ENCODE measurements at regions not wholly inside any gene's neighbourhood (a gene's known extent, or its start where the extent isn't known, plus 50 kb on each side); places are given as distances from the start of the nearest gene placed in this dataset.

DNA sequence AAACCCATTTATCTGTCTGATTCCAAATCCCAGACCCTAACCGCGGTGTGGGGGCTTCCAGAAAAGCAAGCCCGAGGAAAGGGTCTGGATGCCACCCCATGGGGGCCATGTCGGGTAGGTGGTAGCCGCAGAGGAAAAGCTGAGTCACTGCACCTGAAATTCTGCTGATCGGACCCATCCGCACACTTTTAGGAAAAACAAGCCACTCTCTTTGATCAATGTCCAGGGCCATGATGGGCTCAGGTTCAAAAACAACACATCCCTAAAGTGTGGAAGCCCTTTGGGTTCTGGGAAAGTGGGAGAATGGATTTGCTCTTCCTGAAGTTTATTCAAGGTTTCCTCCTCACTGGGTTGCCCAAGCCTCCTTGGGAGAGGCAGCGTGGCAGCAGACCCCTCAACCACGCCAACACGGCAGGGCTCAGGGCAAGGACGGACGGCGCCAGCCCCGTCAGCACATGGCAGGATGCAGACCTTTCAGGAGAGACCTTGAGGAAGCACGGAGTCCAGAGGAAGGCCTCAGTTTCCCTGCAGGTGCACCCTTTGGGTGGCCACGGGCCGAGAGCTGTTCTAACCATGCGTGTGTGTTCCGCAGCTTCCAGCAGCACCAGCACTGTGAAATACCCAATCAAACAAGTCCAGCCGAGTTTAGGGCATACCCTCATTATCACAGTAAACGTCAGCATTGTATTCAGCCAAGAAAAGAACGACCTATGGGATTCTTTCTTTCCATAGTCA is 367.0 kb downstream of the FOXL1 start:
- no peak overlapping the region for H3K27ac Mint-ChIP-seq
- intact Hi-C loops (cut with micrococcal nuclease), result no loop called here
- H3K9me3 Mint-ChIP-seq, result no peaks in the 10 kb centered on the region
- DNase-seq (ENCODE audit: low spot score), result no peak
- no peak overlapping the region for H3K4me3 Mint-ChIP-seq (ENCODE audit: low read depth)
- no peaks in the 10 kb centered on the region for H3K4me1 Mint-ChIP-seq (ENCODE audit: low read depth)
- H3K36me3 Mint-ChIP-seq (ENCODE audit: low read depth), result no peaks in the 10 kb centered on the region
- no peaks in the 10 kb centered on the region for H3K27me3 Mint-ChIP-seq (ENCODE audit: low read depth)

- no peak for DNase-seq (ENCODE audit: low spot score)
- Mint-ChIP-seq H3K27ac (no peak overlapping the region), H3K9me3 (no peaks in the 10 kb centered on the region), H3K36me3 (ENCODE audit: low read depth) (no peaks in the 10 kb centered on the region), H3K4me3 (ENCODE audit: low read depth) (no peak overlapping the region), H3K4me1 (ENCODE audit: low read depth) (no peaks in the 10 kb centered on the region), H3K27me3 (ENCODE audit: low read depth) (no peaks in the 10 kb centered on the region)
- intact Hi-C loops (cut with micrococcal nuclease), result no loop called here
Observed at GRCh38 chr16:86946396-86946795, 368.0 kb downstream of the FOXL1 start.

GRCh38 chr16:86946981-86947380 is 368.6 kb downstream of the FOXL1 start:
- Mint-ChIP-seq H3K36me3 (ENCODE audit: low read depth) (no peaks in the 10 kb centered on the region), H3K4me1 (ENCODE audit: low read depth) (no peaks in the 10 kb centered on the region), H3K27me3 (ENCODE audit: low read depth) (no peaks in the 10 kb centered on the region)

DNA sequence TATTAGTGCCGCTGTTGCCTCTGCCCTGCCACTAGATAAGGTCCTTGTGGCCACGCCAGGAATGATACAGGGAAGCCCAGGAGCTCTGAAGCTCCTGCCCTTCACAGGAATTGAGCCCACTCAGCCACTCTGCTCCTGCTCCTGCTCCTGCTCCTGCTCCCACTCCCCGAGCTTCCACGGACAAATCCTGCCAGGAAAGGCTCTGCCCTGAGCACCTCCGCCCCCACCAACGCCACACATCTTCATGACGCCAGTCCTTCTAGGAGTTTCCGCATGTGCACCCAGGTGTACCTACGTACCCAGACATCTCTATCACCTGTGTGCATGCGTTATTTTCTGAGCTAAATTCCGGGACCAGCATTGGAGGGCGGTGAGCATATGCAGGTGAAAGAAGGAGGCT is 369.1 kb downstream of the C16orf95 start:
- intact Hi-C loops (cut with micrococcal nuclease), result no loop called here
- H3K4me3 Mint-ChIP-seq (ENCODE audit: low read depth), result no peak overlapping the region
- no peak overlapping the region for H3K27ac Mint-ChIP-seq
- H3K4me1 Mint-ChIP-seq (ENCODE audit: low read depth), result no peaks in the 10 kb centered on the region
- no peaks in the 10 kb centered on the region for H3K9me3 Mint-ChIP-seq
- no peaks in the 10 kb centered on the region for H3K36me3 Mint-ChIP-seq (ENCODE audit: low read depth)
- no peaks in the 10 kb centered on the region for H3K27me3 Mint-ChIP-seq (ENCODE audit: low read depth)
- no peak for DNase-seq (ENCODE audit: low spot score)

More at GRCh38 chr16:86946981-86947380, 368.6 kb downstream of the FOXL1 start:
- no peak for DNase-seq (ENCODE audit: low spot score)
- H3K9me3 Mint-ChIP-seq, result no peaks in the 10 kb centered on the region
- no peak overlapping the region for H3K27ac Mint-ChIP-seq
- intact Hi-C loops (cut with micrococcal nuclease), result no loop called here
- H3K4me3 Mint-ChIP-seq (ENCODE audit: low read depth), result no peak overlapping the region

DNA sequence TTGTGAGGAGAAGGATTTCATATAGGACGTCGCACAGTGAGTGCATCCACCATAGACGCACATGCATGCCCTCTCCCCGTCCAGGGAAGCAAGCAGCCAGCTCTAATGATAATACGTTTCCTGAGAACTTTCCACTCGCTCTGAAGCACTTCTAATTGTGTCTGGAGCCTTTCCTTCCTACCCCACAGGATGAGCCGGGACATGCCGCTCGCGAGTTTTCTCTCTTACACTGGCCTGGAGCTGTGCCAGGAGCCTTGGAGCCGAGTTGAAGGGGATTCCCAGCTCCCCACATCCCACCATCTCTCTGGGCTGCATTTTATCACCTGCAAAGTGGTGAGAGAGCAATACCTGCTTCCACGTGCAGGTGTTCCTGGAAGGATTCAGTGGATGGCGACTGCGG is 368.1 kb downstream of the C16orf95 start:
- no peak overlapping the region for H3K27ac Mint-ChIP-seq
- no peak overlapping the region for H3K4me3 Mint-ChIP-seq (ENCODE audit: low read depth)
- no peaks in the 10 kb centered on the region for H3K27me3 Mint-ChIP-seq (ENCODE audit: low read depth)
- DNase-seq (ENCODE audit: low spot score), result no peak
- no peaks in the 10 kb centered on the region for H3K36me3 Mint-ChIP-seq (ENCODE audit: low read depth)
- H3K9me3 Mint-ChIP-seq, result no peaks in the 10 kb centered on the region
- intact Hi-C loops (cut with micrococcal nuclease), result no loop called here
- no peaks in the 10 kb centered on the region for H3K4me1 Mint-ChIP-seq (ENCODE audit: low read depth)

- intact Hi-C loops (cut with micrococcal nuclease), result no loop called here
Observed at GRCh38 chr16:86949630-86950029, 367.6 kb downstream of the C16orf95 start.

GRCh38 chr16:86951041-86951822 is 366.0 kb downstream of the C16orf95 start:
- H3K4me1 Mint-ChIP-seq (ENCODE audit: low read depth), result no peaks in the 10 kb centered on the region
- H3K36me3 Mint-ChIP-seq (ENCODE audit: low read depth), result no peaks in the 10 kb centered on the region
- H3K4me3 Mint-ChIP-seq (ENCODE audit: low read depth), result no peak overlapping the region
- H3K9me3 Mint-ChIP-seq, result no peaks in the 10 kb centered on the region
- no peak overlapping the region for H3K27ac Mint-ChIP-seq
- no peak for DNase-seq (ENCODE audit: low spot score)
- intact Hi-C loops (cut with micrococcal nuclease), result no loop called here
- H3K27me3 Mint-ChIP-seq (ENCODE audit: low read depth), result no peaks in the 10 kb centered on the region

More at GRCh38 chr16:86949630-86950029, 367.6 kb downstream of the C16orf95 start:
- H3K27me3 Mint-ChIP-seq (ENCODE audit: low read depth), result no peaks in the 10 kb centered on the region
- no peak overlapping the region for H3K27ac Mint-ChIP-seq
- no peaks in the 10 kb centered on the region for H3K36me3 Mint-ChIP-seq (ENCODE audit: low read depth)
- no peak overlapping the region for H3K4me3 Mint-ChIP-seq (ENCODE audit: low read depth)
- H3K4me1 Mint-ChIP-seq (ENCODE audit: low read depth), result no peaks in the 10 kb centered on the region
- DNase-seq (ENCODE audit: low spot score), result no peak
- H3K9me3 Mint-ChIP-seq, result no peaks in the 10 kb centered on the region

GRCh38 chr16:86951831-86952598 is 365.2 kb downstream of the C16orf95 start:
- no peak overlapping the region for H3K27ac Mint-ChIP-seq
- no peaks in the 10 kb centered on the region for H3K27me3 Mint-ChIP-seq (ENCODE audit: low read depth)
- no peak overlapping the region for H3K4me3 Mint-ChIP-seq (ENCODE audit: low read depth)
- no peaks in the 10 kb centered on the region for H3K9me3 Mint-ChIP-seq
- peaks cover 4% of the 10 kb centered on the region for H3K4me1 Mint-ChIP-seq (ENCODE audit: low read depth)
- H3K36me3 Mint-ChIP-seq (ENCODE audit: low read depth), result no peaks in the 10 kb centered on the region
- no peak for DNase-seq (ENCODE audit: low spot score)
- intact Hi-C loops (cut with micrococcal nuclease), result no loop called here

GRCh38 chr16:86952769-86953168 is 364.4 kb downstream of the C16orf95 start:
- DNase-seq (ENCODE audit: low spot score), result no peak
- H3K9me3 Mint-ChIP-seq, result no peaks in the 10 kb centered on the region
- no peaks in the 10 kb centered on the region for H3K27me3 Mint-ChIP-seq (ENCODE audit: low read depth)
- intact Hi-C loops (cut with micrococcal nuclease), result no loop called here
- H3K4me1 Mint-ChIP-seq (ENCODE audit: low read depth), result peaks cover 4% of the 10 kb centered on the region
- no peak overlapping the region for H3K27ac Mint-ChIP-seq
- no peak overlapping the region for H3K4me3 Mint-ChIP-seq (ENCODE audit: low read depth)
- no peaks in the 10 kb centered on the region for H3K36me3 Mint-ChIP-seq (ENCODE audit: low read depth)

DNA sequence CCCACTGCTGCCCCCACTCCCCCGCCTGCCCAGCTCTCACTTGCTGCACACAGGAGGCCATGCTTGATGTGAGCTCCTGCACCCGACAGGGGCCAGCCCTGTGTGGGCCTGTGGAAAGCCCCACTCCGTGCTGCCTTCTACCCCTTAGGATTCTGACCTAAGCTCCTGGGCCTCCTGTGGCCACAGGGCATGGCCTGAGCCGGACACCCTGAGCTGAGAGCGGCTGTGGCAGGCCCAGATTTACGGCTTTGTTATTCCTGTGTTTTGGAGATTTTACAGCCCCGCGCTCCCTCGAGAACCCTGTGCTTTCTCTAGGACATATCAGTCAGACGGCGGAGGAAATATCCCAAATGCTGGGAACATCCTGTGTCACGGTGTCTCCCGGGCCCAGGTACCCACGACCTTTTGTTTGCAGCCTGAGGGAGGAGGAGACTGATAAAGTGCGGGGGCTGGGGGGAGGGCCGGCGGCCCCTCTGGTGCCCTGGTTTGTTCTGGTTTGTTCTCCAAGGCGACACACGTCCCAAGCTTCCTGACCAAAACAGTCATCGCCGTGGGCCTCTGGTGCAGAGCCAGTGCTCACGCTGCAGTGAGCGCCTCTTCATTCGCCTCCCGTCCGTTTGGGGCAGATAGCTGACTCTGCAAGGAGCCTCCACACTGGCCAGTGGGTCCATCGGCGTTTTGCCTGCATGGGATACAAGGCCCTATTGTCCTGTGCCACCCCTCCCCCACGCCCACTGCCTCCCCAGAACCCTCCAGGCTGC is 363.4 kb downstream of the C16orf95 start:
- Mint-ChIP-seq H3K4me1 (ENCODE audit: low read depth) (peaks cover 4% of the 10 kb centered on the region), H3K27ac (no peak overlapping the region), H3K4me3 (ENCODE audit: low read depth) (no peak overlapping the region), H3K36me3 (ENCODE audit: low read depth) (no peaks in the 10 kb centered on the region), H3K9me3 (no peaks in the 10 kb centered on the region), H3K27me3 (ENCODE audit: low read depth) (peaks cover 3% of the 10 kb centered on the region)
- DNase-seq (ENCODE audit: low spot score), result no peak
- intact Hi-C loops (cut with micrococcal nuclease), result no loop called here

DNA sequence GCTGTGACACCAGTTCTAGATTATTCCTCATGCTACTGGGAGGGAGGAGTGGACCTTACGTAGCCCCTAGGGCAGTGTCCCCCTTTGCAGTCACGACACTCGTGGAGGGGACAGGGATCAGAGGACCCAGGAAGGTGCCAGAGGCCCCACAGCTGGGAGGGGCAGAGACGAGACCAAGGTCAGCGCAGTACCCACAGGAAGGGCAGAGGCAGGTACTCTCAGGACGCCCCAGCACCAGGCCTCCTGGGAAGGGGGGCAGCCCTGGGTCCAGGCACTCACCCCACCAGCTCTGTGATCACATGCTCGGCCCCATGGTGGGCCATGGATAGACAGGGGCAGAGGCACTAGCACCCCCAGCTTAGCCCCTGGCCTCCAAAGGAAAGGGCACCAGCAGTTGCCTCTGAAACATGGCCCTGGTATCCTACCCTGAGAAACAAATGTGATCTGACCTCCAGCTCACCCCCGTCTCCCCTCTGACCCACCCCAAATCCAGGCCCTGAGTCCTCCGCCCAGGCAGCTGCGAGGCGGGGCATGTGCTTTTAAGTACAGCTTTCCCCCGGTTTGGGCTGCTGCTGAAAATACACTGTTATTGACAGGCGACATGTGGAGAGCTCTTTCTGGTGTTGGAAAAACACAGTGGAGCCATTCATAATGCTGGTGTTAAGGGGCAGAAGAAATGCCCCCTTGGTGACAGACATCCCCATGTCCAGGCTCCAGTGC is 361.9 kb downstream of the C16orf95 start:
- Mint-ChIP-seq H3K9me3 (no peaks in the 10 kb centered on the region), H3K27ac (no peak overlapping the region), H3K4me3 (ENCODE audit: low read depth) (no peak overlapping the region), H3K36me3 (ENCODE audit: low read depth) (no peaks in the 10 kb centered on the region), H3K4me1 (ENCODE audit: low read depth) (peaks cover 4% of the 10 kb centered on the region), H3K27me3 (ENCODE audit: low read depth) (peaks cover 5% of the 10 kb centered on the region)
- intact Hi-C loops (cut with micrococcal nuclease), result no loop called here
- DNase-seq (ENCODE audit: low spot score), result no peak

DNA sequence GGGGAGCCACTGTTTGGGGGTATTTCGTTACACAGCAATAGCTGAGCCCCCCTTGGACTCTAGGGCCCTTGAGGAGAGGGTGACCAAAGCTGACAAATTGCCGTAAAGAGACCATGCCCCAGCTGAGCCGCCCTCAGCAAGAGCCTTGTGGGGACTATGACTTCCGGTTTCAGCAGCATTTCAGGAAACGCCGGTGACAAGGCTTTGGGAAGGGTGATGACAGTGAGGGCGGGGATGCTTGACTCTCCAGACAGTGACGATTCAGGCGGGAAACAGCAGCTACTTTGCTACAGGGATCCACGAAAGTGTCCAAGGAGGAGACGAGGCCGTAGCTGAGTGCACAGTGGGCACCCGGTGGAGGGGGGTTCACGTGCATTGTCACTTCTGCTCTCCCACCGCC is 360.8 kb downstream of the C16orf95 start:
- intact Hi-C loops (cut with micrococcal nuclease), result no loop called here

More for the DNA sequence above, 360.8 kb downstream of the C16orf95 start:
- Mint-ChIP-seq H3K4me1 (ENCODE audit: low read depth) (peaks cover 4% of the 10 kb centered on the region), H3K4me3 (ENCODE audit: low read depth) (no peak overlapping the region), H3K9me3 (no peaks in the 10 kb centered on the region), H3K27me3 (ENCODE audit: low read depth) (peaks cover 5% of the 10 kb centered on the region), H3K27ac (no peak overlapping the region), H3K36me3 (ENCODE audit: low read depth) (no peaks in the 10 kb centered on the region)
- DNase-seq (ENCODE audit: low spot score), result no peak

Data from activated T-helper 2 cell treated with anti-CD3 and anti-CD28 coated beads, Interferon-gamma antibody, Interleukin-2, Interleukin-4, amounts not matched to agents 10 μg/mL and 5 μg/mL and 100 μg/mL, durations not matched to agents 14 hours and 24 hours and 36 hours (primary cell).